ENCODE measurements at regions not wholly inside any gene's neighbourhood (a gene's known extent, or its start where the extent isn't known, plus 50 kb on each side); places are given as distances from the start of the nearest gene placed in this dataset.

GRCh38 chr3:194078045-194078821 is 57.7 kb upstream of the HES1 start:
- TF ChIP-seq CTCF (conservative IDR thresholded peaks at IDR 0.05; ENCODE audit: low read depth, low read length): no peak
- no peak overlapping the region for H3K4me3 ChIP-seq (ENCODE audit: low read length)
- no peak for DNase-seq (ENCODE audit: low read depth)

GRCh38 chr3:194079702-194080172 is 56.2 kb upstream of the HES1 start:
- DNase-seq (ENCODE audit: low read depth): no peak
- no peak for TF ChIP-seq CTCF (conservative IDR thresholded peaks at IDR 0.05; ENCODE audit: low read depth, low read length)
- no peak overlapping the region for H3K4me3 ChIP-seq (ENCODE audit: low read length)

GRCh38 chr3:194080436-194080835 is 55.5 kb upstream of the HES1 start:
- DNase-seq (ENCODE audit: low read depth): no peak
- no peak for TF ChIP-seq CTCF (conservative IDR thresholded peaks at IDR 0.05; ENCODE audit: low read depth, low read length)
- no peak overlapping the region for H3K4me3 ChIP-seq (ENCODE audit: low read length)

- DNase-seq (ENCODE audit: low read depth): no peak
- no peak overlapping the region for H3K4me3 ChIP-seq (ENCODE audit: low read length)
- no peak for TF ChIP-seq CTCF (conservative IDR thresholded peaks at IDR 0.05; ENCODE audit: low read depth, low read length)
Measured at GRCh38 chr3:194080913-194081800, 54.8 kb upstream of the HES1 start.

- TF ChIP-seq CTCF (conservative IDR thresholded peaks at IDR 0.05; ENCODE audit: low read depth, low read length): no peak
Measured at GRCh38 chr3:194081826-194082225, 54.1 kb upstream of the HES1 start.

GRCh38 chr3:194082743-194083636 is 53.0 kb upstream of the HES1 start:
- H3K4me3 ChIP-seq (ENCODE audit: low read length): no peak overlapping the region
- no peak for TF ChIP-seq CTCF (conservative IDR thresholded peaks at IDR 0.05; ENCODE audit: low read depth, low read length)
- DNase-seq (ENCODE audit: low read depth): no peak

More at GRCh38 chr3:194081826-194082225, 54.1 kb upstream of the HES1 start:
- H3K4me3 ChIP-seq (ENCODE audit: low read length): no peak overlapping the region
- no peak for DNase-seq (ENCODE audit: low read depth)
